GM18951 (cell line): ENCODE measurements at regions not wholly inside any gene's neighbourhood (a gene's known extent, or its start where the extent isn't known, plus 50 kb on each side); places are given as distances from the start of the nearest gene placed in this dataset.

Experiments used
- POLR2A ChIP-seq: IDR thresholded peaks from 4 replicates; pipeline ENCODE4 v1.6.1; 2011; ENCODE audit warnings: mild to moderate bottlenecking; ENCODE audit not compliant: insufficient read length, insufficient read depth; ENCODE audit errors: extremely low read depth
- in situ Hi-C: fragments of 300-500 bp; cut with MboI; formaldehyde crosslinking; loops from one replicate; pipeline ENCODE4 v1.12.0; 2022; ENCODE audit warnings: low sequenced_read_pairs, mixed read lengths, inconsistent platforms; ENCODE audit not compliant: unreplicated experiment

DNA sequence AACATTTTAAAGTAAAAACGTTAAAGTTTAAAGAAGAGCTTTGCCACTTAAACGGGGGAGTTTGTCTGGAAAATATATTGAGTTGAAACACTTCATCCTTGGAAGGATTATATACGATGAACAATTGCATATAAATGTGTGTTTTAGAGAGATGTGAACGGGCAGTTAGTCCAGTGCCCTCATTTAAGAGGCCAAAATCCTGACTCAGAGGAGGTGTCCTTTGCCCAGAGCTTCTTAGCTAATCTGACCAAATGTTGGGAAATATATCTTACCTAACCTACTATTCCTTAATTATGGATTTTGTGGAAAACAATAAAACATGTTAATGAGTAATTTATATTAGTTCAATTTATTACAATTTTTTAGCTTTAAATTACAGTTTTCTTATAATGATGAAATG, 327.2 kb upstream of the DIPK2B start:
- in situ Hi-C loops: no loop called here
- no peak for TF ChIP-seq POLR2A

DNA sequence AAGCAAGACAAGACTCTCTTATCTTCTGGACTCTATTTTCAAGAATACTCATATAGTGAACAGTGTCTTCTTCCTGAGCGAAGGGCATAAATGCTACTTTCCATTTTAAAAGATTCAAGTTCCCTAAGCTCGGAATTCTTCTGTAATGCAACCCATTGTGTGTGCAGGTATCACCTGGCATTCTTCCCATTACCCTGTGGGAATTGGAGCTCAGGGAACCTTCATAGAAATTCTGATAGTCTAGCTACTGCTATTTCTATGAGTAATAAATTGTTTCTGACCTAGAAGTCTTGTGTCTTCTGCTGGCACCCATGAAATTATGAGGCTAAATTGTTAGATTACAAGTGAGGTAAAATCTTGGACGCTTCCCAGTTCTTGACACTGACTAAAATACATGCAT, 324.1 kb upstream of the DIPK2B start:
- in situ Hi-C loops: loop anchor here (25.0 kb wide), 2 partner anchors 312 to 887 kb away; no protein-coding TSS in a partner anchor
- no peak for TF ChIP-seq POLR2A

DNA sequence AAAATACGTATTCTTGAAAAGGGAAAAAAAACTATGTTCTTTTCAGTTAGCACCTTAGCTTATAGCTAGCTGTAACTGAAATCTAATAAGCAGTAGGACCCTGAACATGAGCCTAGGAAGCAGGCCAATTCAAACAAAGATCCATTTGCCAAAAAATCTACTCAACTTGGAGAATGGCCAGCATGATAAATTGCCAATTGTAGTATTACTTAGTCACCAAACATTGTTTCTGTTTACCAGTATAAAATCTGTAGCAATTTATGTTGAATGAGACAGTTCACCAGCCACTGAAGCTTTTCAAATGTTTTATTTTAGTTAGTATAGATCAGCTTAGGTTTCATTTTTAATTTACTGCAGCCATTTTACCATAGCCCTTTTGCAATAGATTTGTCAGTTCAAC, 323.6 kb upstream of the DIPK2B start:
- TF ChIP-seq POLR2A: no peak
- in situ Hi-C loops: loop anchor here (25.0 kb wide), 2 partner anchors 313 to 888 kb away; no protein-coding TSS in a partner anchor

DNA sequence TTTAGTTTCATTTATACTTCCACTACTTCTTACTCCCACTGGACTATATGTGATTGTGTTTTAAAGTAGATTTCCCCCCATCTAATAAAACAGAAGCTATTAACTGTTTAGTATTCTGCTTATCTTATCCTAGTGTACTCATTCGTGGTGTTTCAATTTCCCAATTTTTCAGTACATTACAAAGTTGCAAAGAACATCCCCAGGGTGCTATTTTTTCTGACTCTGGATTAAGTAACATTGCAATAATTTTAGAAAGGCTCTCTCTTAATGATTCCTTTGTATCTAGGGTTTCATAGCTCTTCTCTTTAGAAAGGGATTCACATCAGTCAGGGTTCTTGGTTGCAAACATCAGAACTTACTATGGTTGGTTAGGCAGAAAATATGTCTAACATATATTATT, 317.9 kb upstream of the DIPK2B start:
- TF ChIP-seq POLR2A: no peak
- in situ Hi-C loops: loop anchor here (25.0 kb wide), 2 partner anchors 319 to 894 kb away; no protein-coding TSS in a partner anchor

DNA sequence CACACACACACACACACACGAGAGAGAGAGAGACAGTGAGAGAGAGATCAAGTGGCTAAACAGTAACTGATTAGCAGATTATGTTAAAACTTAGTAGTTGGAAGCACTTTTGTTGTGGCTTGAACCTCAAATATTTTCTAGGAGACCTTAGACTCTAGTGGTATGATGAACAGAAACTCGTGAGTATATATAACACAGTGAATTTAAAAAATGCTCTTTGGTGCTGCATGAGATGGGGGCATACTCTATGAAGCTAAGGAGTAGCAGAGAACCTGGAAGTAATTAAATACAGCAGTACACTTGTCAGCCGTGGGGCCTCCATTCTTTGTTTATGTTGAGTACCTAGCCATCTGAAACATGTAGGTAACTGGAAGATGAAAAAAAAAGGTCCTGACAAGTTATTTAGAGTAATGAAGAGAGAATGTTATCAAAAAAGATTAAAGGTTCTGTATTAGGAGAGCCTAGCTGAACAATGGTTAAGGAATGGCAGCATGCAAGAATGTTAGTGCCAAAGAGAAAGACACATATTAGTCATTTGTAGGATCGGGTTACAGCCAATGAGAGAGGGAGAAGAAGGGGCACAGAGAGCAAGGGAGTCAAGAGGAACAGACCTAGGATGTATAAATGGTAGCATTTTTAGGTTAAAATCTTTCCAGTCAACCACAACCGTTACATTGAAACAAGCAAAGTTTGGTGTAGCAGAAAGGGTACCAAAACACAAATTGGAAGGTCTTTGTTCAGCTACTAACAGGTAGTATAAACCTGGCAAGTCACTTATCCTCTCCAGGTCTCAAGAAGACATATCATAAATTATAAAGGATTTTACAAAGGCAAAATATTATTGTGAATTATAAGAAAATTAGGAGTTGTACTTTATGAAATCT, 316.7 kb upstream of the DIPK2B start:
- in situ Hi-C loops: loop anchor here (25.0 kb wide), 2 partner anchors 320 to 895 kb away; no protein-coding TSS in a partner anchor
- TF ChIP-seq POLR2A: no peak

DNA sequence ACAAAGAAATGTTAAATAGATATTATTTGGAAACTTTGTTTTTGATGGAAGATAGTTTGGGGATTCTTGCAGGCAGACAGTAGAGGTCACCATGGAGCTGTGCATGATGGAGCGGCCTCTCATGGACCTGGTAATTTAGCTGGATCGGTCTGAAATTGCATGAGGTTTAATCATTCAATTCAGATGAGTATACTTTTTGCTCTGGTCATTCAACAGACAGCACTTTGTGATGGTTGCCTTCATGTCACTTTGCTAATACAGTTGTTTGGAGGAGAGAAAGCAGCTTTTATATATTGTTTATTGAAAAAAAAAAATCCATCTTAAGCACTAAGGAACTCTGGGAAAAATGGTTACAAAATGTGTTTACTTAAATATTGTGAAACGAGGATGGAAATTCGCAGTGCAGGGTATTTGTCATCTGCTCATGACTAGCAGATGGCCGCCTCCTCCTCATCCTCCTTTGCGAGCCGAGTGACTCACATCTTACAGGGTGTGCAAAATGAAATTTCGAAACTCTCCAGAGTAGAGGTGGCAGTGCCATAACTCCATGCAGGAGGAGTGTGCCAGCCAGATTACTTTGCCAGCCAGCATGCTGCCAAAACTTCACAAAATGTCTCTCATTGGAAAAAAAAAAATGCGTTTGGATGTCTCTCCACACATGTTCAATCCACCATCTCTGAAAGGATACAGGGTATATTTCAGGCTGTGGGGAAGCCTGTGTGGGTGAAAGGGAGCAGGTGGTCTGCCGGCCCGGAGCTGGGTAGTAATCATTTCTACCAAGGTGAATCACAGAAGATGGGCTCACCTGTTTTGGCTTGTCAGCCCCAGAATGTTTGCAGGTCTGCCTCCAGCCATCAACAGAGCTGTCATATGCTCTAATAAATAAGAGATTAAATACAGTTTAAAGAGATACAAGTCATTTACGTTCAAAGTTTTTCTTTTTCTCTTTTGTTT, 314.9 kb upstream of the DIPK2B start:
- TF ChIP-seq POLR2A: no peak
- in situ Hi-C loops: loop anchor here (25.0 kb wide), 2 partner anchors 322 to 897 kb away; no protein-coding TSS in a partner anchor

DNA sequence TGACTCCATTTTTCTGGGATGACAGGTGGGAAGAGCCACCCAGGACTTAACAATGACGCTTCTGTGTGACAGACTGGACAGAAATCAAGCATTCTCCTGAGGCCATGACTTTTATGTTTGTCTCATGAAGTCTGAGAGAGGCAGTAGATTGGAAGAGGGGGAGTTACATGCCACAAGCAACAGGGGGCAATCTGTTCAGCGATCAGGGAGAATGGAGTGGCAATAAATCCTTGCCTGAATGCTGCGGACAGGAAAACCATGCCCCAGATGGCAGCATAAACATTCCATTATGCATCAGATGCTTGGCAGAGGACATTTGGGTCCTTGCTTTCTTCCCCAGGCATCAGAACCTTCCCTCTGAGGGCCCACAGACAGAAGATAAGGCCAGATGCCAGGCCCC, 312.4 kb upstream of the DIPK2B start:
- no peak for TF ChIP-seq POLR2A
- in situ Hi-C loops: loop anchor here (25.0 kb wide), 2 partner anchors 324 to 899 kb away; no protein-coding TSS in a partner anchor

DNA sequence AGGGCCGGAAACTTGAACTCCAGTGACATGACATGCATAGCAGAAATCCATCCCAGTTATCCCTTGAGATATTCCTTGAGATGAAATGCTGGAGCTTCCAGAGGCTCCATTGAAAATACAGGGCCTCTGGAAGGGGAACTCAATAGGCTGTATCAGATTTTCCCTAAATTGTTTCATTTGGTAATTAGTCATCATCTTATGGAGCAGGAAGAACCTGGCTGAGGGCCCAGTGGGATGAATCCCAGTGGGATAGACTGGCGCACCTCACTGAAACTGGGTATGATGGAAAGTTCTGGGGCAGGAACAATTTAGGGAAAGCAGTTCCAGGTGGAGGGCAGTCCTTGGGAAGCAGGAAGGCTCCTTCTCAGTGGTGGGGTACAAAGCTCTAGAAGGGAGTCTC, 307.8 kb upstream of the DIPK2B start:
- in situ Hi-C loops: loop anchor here (25.0 kb wide), 2 partner anchors 329 to 904 kb away; no protein-coding TSS in a partner anchor
- TF ChIP-seq POLR2A: no peak

DNA sequence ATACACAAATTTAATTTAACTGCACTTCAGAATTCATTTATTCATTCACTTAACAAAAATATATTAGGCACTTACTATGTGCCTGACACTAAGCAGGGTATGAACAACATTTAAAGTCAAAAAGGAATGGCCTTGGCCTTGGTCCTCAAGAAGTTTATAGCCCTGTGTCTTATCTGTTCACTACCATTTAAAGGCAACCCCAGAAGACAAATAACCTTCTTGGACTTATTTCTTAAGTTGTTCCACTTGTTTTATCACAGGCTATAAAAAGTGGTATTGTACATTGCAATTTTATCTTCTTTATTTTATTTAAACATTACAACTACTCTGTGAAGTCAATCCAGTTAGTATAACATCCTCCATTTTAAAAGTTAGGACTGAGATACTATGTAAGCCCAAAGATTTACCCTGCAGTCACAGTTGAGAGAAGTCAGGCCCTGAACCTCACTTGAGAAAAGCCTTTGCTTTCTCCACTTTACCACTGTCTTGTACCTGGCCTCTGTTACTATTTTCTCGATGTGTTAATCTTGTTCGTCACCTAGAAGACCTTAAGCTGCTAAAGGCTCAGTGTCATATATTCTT, 305.6 kb upstream of the DIPK2B start:
- no peak for TF ChIP-seq POLR2A
- in situ Hi-C loops: loop anchor here (25.0 kb wide), 2 partner anchors 331 to 906 kb away; no protein-coding TSS in a partner anchor

DNA sequence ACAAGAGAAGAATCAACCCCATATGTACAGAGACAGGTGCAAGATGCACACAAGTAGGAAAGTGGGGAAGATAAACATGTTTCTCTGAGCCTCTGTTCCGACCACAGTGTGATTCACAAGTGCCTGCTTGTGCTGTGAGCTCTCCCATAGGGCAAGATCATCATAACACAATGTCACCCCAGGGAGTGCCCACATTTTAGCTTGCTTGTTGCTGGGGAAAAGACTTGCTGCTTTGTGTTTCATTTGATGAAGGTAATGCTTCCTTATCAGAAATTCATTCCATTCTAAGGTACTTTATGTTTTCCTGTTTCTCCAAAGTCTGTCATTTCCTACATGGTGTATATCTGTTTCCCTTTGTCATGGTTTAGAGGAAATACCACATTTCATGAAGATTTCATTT, 304.5 kb upstream of the DIPK2B start:
- in situ Hi-C loops: loop anchor here (25.0 kb wide), 2 partner anchors 332 to 907 kb away; no protein-coding TSS in a partner anchor
- no peak for TF ChIP-seq POLR2A

DNA sequence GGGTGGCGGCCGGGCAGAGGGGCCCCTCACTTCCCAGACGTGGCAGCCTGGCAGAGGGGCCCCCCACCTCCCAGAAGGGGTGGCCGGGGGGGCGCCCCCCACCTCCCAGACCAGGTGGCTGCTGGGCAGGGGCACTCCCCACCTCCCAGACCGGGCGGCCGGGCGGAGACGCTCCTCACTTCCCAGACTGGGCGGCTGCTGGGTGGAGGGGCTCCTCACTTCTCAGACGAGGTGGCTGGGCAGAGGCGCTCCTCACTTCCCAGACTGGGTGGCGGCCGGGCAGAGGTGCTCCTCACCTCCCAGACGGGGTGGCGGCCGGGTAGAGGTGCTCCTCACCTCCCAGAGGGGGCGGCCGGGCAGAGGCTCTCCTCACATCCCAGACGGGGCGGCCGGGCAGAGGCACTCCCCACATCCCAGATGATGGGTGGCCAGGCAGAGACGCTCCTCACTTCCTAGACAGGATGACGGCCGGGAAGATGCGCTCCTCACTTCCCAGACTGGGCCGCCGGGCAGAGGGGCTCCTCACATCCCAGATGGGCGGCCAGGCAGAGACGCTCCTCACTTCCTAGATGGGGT, 303.2 kb upstream of the DIPK2B start:
- in situ Hi-C loops: loop anchor here (25.0 kb wide), 2 partner anchors 333 to 908 kb away; no protein-coding TSS in a partner anchor

DNA sequence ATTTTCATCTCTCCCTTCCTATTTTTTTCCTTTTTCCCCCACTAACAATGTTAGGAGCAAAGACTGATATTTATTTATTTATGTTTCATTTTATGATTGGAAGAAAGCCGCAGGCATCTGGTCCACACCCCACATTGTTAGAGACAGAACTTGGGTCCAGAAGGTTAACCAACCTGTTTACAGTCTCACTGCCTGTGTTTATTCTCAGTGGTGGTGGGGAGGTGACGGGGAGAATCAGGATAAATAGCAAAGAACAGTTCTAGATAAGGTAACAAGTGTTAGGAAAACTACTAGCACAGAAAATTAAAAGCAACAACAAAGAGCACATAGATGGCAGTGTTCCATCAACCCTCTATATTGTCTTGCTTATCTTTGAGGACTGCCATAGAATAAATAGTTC, 301.7 kb upstream of the DIPK2B start:
- in situ Hi-C loops: loop anchor here (25.0 kb wide), 2 partner anchors 335 to 910 kb away; no protein-coding TSS in a partner anchor
- no peak for TF ChIP-seq POLR2A

DNA sequence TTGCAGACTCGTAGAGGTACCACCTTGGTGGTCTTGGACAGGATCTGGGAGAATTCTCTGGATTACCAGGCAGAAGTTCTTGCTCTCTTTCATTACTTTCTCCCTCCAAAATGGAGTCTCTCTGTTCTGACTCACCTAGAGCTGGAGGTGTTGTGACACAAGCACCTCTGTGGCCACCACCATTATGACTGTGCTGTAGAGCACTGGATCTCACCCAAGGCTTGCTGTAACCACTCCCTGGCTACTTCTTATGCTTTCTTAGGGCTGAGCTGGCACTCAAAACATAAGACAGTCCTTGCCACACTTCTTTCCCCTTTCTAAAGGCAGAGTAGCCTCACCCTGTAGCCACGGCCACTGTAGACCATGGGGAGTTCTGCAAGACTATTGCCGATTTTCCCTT, 296.6 kb upstream of the DIPK2B start:
- no peak for TF ChIP-seq POLR2A
- in situ Hi-C loops: no loop called here
